RWPE1 (cell line): ENCODE measurements at regions not wholly inside any gene's neighbourhood (a gene's known extent, or its start where the extent isn't known, plus 50 kb on each side); places are given as distances from the start of the nearest gene placed in this dataset.

Source experiments
- CTCF ChIA-PET: fragments of 350-600 bp; sonication (Branson Sonifier 250); formaldehyde crosslinking; extraction: SDS; loops from one replicate; lab custom pipeline; 2021; lab: Yijun Ruan, JAX
- POLR2A ChIA-PET: fragments of 400-600 bp; formaldehyde crosslinking; extraction: SDS; loops from one replicate; lab custom pipeline; 2020; ENCODE audit warnings: antibody characterized with exemption; ENCODE audit not compliant: low non-redundant PET; lab: Yijun Ruan, JAX
- DNase-seq: peaks from one replicate; pipeline ENCODE4 v3.0.0; 2012; ENCODE audit warnings: low spot score
- H3K27ac ChIP-seq: fragments of 450-650 bp; 2 replicates; pipeline ENCODE4 v1.5.1; 2017
- TF ChIP-seq, protein P1 (sequence below): fragments of 450-650 bp; conservative IDR thresholded peaks from 2 replicates; pipeline ENCODE4 v1.5.1; 2017; ENCODE audit warnings: low read depth, mild to moderate bottlenecking

- POLR2A ChIA-PET, result no interaction called here
- CTCF ChIA-PET, result interaction anchor here (0.5 kb wide), 1 partner anchor 93 kb away, joined by 3 read pairs; no protein-coding TSS in a partner anchor
Measured at GRCh38 chr1:37274938-37275631, 199.3 kb upstream of the ZC3H12A start.

DNA sequence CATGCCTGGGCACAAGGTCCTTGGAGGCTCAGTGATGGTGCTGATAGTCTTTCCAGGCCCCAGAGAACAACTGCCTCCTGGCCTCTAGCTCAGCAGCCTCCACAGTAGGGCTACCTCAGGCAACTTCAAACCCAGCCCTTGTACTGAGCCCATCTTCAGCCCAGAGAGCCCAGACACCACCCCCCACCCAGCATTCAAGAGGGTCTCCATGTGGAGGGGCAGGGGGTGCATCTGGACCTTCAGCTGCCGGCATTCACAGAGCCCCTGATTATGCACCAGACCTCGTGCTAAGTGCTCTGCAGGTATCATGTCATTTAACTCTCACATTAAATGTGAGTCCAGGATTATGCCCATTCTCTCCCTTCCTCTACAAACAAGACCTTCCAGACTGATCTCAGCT, 197.0 kb upstream of the ZC3H12A start:
- no peak for DNase-seq
- TF ChIP-seq, protein P1, sequence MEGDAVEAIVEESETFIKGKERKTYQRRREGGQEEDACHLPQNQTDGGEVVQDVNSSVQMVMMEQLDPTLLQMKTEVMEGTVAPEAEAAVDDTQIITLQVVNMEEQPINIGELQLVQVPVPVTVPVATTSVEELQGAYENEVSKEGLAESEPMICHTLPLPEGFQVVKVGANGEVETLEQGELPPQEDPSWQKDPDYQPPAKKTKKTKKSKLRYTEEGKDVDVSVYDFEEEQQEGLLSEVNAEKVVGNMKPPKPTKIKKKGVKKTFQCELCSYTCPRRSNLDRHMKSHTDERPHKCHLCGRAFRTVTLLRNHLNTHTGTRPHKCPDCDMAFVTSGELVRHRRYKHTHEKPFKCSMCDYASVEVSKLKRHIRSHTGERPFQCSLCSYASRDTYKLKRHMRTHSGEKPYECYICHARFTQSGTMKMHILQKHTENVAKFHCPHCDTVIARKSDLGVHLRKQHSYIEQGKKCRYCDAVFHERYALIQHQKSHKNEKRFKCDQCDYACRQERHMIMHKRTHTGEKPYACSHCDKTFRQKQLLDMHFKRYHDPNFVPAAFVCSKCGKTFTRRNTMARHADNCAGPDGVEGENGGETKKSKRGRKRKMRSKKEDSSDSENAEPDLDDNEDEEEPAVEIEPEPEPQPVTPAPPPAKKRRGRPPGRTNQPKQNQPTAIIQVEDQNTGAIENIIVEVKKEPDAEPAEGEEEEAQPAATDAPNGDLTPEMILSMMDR, result no peak
- CTCF ChIA-PET, result interaction anchor here (0.7 kb wide), 1 partner anchor 1244 kb away, joined by 3 read pairs; no protein-coding TSS in a partner anchor
- POLR2A ChIA-PET, result no interaction called here
- H3K27ac ChIP-seq, result no peak overlapping the region

More at GRCh38 chr1:37274938-37275631, 199.3 kb upstream of the ZC3H12A start:
- TF ChIP-seq, protein P1, result no peak
- H3K27ac ChIP-seq, result no peak overlapping the region
- DNase-seq, result no peak

GRCh38 chr1:37281354-37281753, 193.0 kb upstream of the ZC3H12A start:
- no peak for DNase-seq
- TF ChIP-seq, protein P1, result no peak
- POLR2A ChIA-PET, result no interaction called here
- H3K27ac ChIP-seq, result no peak overlapping the region
- CTCF ChIA-PET, result interaction anchor here (0.5 to 0.7 kb wide), 2 partner anchors 14 to 173 kb away, joined by 3 to 4 read pairs; no protein-coding TSS in a partner anchor

- no peak for DNase-seq
- TF ChIP-seq, protein P1, result no peak
- H3K27ac ChIP-seq, result no peak overlapping the region
- CTCF ChIA-PET, result interaction anchor here (0.5 kb wide), 1 partner anchor 105 kb away, joined by 3 read pairs; no protein-coding TSS in a partner anchor
- POLR2A ChIA-PET, result no interaction called here
Measured at GRCh38 chr1:37282764-37283163, 191.6 kb upstream of the ZC3H12A start.

GRCh38 chr1:37284053-37284452, 190.3 kb upstream of the ZC3H12A start:
- ChIA-PET POLR2A (no interaction called here), CTCF (no interaction called here)

GRCh38 chr1:37286881-37287280, 187.5 kb upstream of the ZC3H12A start:
- POLR2A ChIA-PET, result no interaction called here
- CTCF ChIA-PET, result no interaction called here
- no peak overlapping the region for H3K27ac ChIP-seq
- TF ChIP-seq, protein P1, result no peak
- DNase-seq, result no peak

More at GRCh38 chr1:37284053-37284452, 190.3 kb upstream of the ZC3H12A start:
- DNase-seq, result no peak
- no peak overlapping the region for H3K27ac ChIP-seq
- TF ChIP-seq, protein P1, result no peak
